Endodermal cell (in vitro differentiated cells): ENCODE measurements at regions not wholly inside any gene's neighbourhood (a gene's known extent, or its start where the extent isn't known, plus 50 kb on each side); places are given as distances from the start of the nearest gene placed in this dataset.
A peak's percentile ranks its signal among the peaks of the same experiment; 100 is the strongest.
"Not testable (repeated sequence)": the region's sequence is repeated elsewhere in the genome, so short reads cannot be mapped to it uniquely, and the experiment has no call there.

Source experiments
- DNase-seq: peaks from one replicate; pipeline ENCODE4 v3.0.0-alpha.2; 2017
- H3K27ac ChIP-seq: 2 replicates; pipeline ENCODE4 v1.5.1; 2013; ENCODE audit warnings: mild to moderate bottlenecking, low read depth, low read length, moderate library complexity
- H3K27me3 ChIP-seq: 2 replicates; pipeline ENCODE4 v1.6.1; 2013; ENCODE audit warnings: mild to moderate bottlenecking, low read length, moderate library complexity; ENCODE audit not compliant: insufficient read depth, control insufficient read depth, poor library complexity, severe bottlenecking
- H3K36me3 ChIP-seq: 2 replicates; pipeline ENCODE4 v1.7.0; 2013; ENCODE audit warnings: mild to moderate bottlenecking, low read length, moderate library complexity; ENCODE audit not compliant: control insufficient read depth, insufficient read depth
- H3K4me1 ChIP-seq: one replicate; pipeline ENCODE4 v1.7.0; 2013; ENCODE audit warnings: low read length; ENCODE audit not compliant: control insufficient read depth, insufficient read depth
- H3K4me3 ChIP-seq: 2 replicates; pipeline ENCODE4 v1.5.1; 2013; ENCODE audit warnings: mild to moderate bottlenecking, low read length, moderate library complexity
- H3K9ac ChIP-seq: 2 replicates; pipeline ENCODE4 v1.6.1; 2013; ENCODE audit warnings: mild to moderate bottlenecking, low read length, moderate library complexity; ENCODE audit not compliant: poor library complexity, severe bottlenecking; ENCODE audit errors: extremely low read depth
- H3K9me3 ChIP-seq: 2 replicates; pipeline ENCODE4 v1.6.1; 2013; ENCODE audit warnings: mild to moderate bottlenecking, low read length, moderate library complexity; ENCODE audit not compliant: control insufficient read depth
- H3K27ac Mint-ChIP-seq: 2 replicates; pipeline ENCODE4 v1.8.0; 2020; ENCODE audit warnings: mixed read lengths
- H3K27me3 Mint-ChIP-seq: 2 replicates; pipeline ENCODE4 v1.8.0; 2021; ENCODE audit warnings: mild to moderate bottlenecking, mixed read lengths; ENCODE audit not compliant: insufficient read depth
- H3K36me3 Mint-ChIP-seq: 2 replicates; pipeline ENCODE4 v1.8.0; 2020; ENCODE audit warnings: low read depth, mixed read lengths
- H3K4me1 Mint-ChIP-seq: 2 replicates; pipeline ENCODE4 v1.8.0; 2020; ENCODE audit warnings: mixed read lengths
- H3K4me3 Mint-ChIP-seq: 2 replicates; pipeline ENCODE4 v1.8.0; 2020; ENCODE audit warnings: mild to moderate bottlenecking, moderate library complexity, mixed read lengths
- H3K9me3 Mint-ChIP-seq: 2 replicates; pipeline ENCODE4 v1.8.0; 2020; ENCODE audit warnings: mild to moderate bottlenecking, mixed read lengths
- WGBS, 2 experiments: methylation state at CpG; one replicate each; pipeline versions ENCODE4 v1.1.5 to v1.1.7; 2013; ENCODE audit warnings: missing lambda C conversion rate in 2 of 2, mixed read lengths in 1 of 2; ENCODE audit not compliant: insufficient coverage in 1 of 2, insufficient read length in 1 of 2; 5-methylcytosine and 5-hydroxymethylcytosine counted together
- TF ChIP-seq, protein P1 (sequence below): fragments of 200-600 bp; sonication (generic); conservative IDR thresholded peaks from 2 replicates; pipeline ENCODE4 v1.5.0; 2021; ENCODE audit warnings: antibody characterized with exemption, mild to moderate bottlenecking

DNA sequence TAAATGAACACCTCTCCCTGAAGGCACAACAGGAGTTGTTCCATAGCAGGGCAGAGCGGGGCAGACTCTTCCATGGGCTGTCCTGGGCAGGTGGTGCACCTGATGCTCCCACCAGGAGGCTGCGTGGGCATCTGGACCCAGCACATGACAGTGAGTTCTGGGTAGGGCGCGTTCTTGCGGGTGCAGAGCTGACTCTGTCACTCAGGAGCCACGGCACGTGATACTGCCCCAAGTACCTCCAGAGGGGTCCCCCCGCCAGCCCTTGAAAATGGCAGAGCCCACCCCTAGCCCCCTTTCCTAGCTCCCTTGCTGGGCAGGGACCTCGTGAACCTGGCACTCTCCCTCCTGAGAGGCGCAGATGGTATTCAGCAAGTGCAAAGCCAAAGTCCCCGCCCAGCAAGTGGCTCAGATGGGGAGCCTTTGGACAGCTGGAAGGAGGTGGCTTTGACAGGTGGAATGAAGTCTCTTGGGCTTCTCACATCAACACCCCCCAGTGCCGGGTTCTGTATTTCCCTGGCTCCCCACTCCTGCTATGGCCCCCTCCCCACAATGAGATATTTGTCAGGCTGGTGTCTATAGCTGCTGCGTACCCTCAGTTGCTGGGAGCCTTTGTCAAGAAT lies 172.1 kb downstream of the TBC1D2B start:
- Mint-ChIP-seq H3K27me3 (peaks cover 7% of the 10 kb centered on the region), H3K4me1 (peaks cover 12% of the 10 kb centered on the region), H3K9me3 (no peaks in the 10 kb centered on the region), H3K27ac (no peak overlapping the region), H3K4me3 (no peak overlapping the region), H3K36me3 (no peaks in the 10 kb centered on the region)
- 90 to 98% methylated on average over 5 to 13 of the region's 13 CpGs for WGBS, 2 experiments
- Histone ChIP-seq H3K36me3 (no peaks in the 10 kb centered on the region), H3K27me3 (no peaks in the 10 kb centered on the region), H3K27ac (no peak overlapping the region), H3K9me3 (no peaks in the 10 kb centered on the region), H3K4me1 (no peaks in the 10 kb centered on the region), H3K4me3 (no peak overlapping the region), H3K9ac (no peak overlapping the region)
- peak; percentile 48 for DNase-seq
- TF ChIP-seq, protein P1, sequence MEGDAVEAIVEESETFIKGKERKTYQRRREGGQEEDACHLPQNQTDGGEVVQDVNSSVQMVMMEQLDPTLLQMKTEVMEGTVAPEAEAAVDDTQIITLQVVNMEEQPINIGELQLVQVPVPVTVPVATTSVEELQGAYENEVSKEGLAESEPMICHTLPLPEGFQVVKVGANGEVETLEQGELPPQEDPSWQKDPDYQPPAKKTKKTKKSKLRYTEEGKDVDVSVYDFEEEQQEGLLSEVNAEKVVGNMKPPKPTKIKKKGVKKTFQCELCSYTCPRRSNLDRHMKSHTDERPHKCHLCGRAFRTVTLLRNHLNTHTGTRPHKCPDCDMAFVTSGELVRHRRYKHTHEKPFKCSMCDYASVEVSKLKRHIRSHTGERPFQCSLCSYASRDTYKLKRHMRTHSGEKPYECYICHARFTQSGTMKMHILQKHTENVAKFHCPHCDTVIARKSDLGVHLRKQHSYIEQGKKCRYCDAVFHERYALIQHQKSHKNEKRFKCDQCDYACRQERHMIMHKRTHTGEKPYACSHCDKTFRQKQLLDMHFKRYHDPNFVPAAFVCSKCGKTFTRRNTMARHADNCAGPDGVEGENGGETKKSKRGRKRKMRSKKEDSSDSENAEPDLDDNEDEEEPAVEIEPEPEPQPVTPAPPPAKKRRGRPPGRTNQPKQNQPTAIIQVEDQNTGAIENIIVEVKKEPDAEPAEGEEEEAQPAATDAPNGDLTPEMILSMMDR: no peak

- Mint-ChIP-seq H3K36me3 (no peaks in the 10 kb centered on the region), H3K27ac (no peak overlapping the region), H3K27me3 (peaks cover 7% of the 10 kb centered on the region), H3K4me1 (peaks cover 9% of the 10 kb centered on the region), H3K9me3 (no peaks in the 10 kb centered on the region), H3K4me3 (no peak overlapping the region)
- no peaks in the 10 kb centered on the region for H3K9me3 ChIP-seq
- no peaks in the 10 kb centered on the region for H3K4me1 ChIP-seq
- no peaks in the 10 kb centered on the region for H3K27me3 ChIP-seq
- H3K9ac ChIP-seq: no peak overlapping the region
- H3K27ac ChIP-seq: no peak overlapping the region
- 90 to 91% methylated on average over 2 to 5 of the region's 5 CpGs for WGBS, 2 experiments
- no peak overlapping the region for H3K4me3 ChIP-seq
- TF ChIP-seq, protein P1: no peak
- no peak for DNase-seq
- no peaks in the 10 kb centered on the region for H3K36me3 ChIP-seq
These were observed 172.6 kb downstream of the TBC1D2B start for GRCh38 chr15:77904901-77905300.

- no peaks in the 10 kb centered on the region for H3K4me1 ChIP-seq
- H3K9ac ChIP-seq: no peak overlapping the region
- H3K27me3 ChIP-seq: no peaks in the 10 kb centered on the region
- Mint-ChIP-seq H3K9me3 (no peaks in the 10 kb centered on the region), H3K27ac (no peak overlapping the region), H3K27me3 (peaks cover 7% of the 10 kb centered on the region), H3K36me3 (no peaks in the 10 kb centered on the region), H3K4me1 (peaks cover 9% of the 10 kb centered on the region), H3K4me3 (no peak overlapping the region)
- H3K27ac ChIP-seq: no peak overlapping the region
- no peak overlapping the region for H3K4me3 ChIP-seq
- TF ChIP-seq, protein P1: no peak
- 77 to 78% methylated on average over 3 to 5 of the region's 5 CpGs for WGBS, 2 experiments
- peak; percentile 66 for DNase-seq
- no peaks in the 10 kb centered on the region for H3K9me3 ChIP-seq
- H3K36me3 ChIP-seq: no peaks in the 10 kb centered on the region
These were observed 173.1 kb downstream of the TBC1D2B start for GRCh38 chr15:77904436-77904821.

- H3K4me3 Mint-ChIP-seq, H3K27me3 Mint-ChIP-seq, H3K36me3 Mint-ChIP-seq, H3K36me3 ChIP-seq, H3K27ac ChIP-seq, H3K9me3 Mint-ChIP-seq, H3K27me3 ChIP-seq, H3K27ac Mint-ChIP-seq, H3K9me3 ChIP-seq, H3K9ac ChIP-seq, H3K4me1 Mint-ChIP-seq, H3K4me3 ChIP-seq, H3K4me1 ChIP-seq: not testable (repeated sequence)
- DNase-seq: peak; percentile 30
- WGBS, 2 experiments: 90 to 99% methylated on average over 12 to 30 of the region's 30 CpGs
These were observed 173.6 kb downstream of the TBC1D2B start for GRCh38 chr15:77903761-77904435.
